ENCODE measurements at regions not wholly inside any gene's neighbourhood (a gene's known extent, or its start where the extent isn't known, plus 50 kb on each side); places are given as distances from the start of the nearest gene placed in this dataset.
A peak's percentile ranks its signal among the peaks of the same experiment; 100 is the strongest.

DNA sequence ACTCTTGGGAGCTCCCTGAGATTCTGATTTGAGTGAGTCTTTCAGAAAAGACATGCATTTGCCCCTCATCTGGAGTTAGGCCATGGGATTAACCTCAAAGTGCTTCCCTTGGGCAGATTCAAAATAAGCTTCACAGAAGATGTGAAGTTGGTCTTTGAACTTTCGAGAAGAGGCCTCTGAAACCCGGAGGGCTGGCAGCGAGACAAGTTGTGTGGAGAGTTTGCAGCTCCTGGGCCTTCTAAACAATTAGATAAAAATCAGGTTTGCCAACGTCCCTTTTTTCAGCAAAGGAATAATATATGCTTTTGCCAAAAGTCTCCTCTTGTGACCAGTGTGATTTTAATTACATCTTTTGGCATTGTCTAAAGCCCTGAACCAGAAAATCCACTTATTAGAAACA, 489.7 kb downstream of the SOX11 start:
- Histone ChIP-seq H3K27ac (no peak overlapping the region), H3K27me3 (no peaks in the 10 kb centered on the region), H3K4me3 (no peak overlapping the region), H3K9me3 (no peaks in the 10 kb centered on the region), H3K4me1 (no peaks in the 10 kb centered on the region), H3K36me3 (no peaks in the 10 kb centered on the region)
- no peak for ATAC-seq
- intact Hi-C loops (cut with DNase I), result no loop called here
- TF ChIP-seq, protein P1, sequence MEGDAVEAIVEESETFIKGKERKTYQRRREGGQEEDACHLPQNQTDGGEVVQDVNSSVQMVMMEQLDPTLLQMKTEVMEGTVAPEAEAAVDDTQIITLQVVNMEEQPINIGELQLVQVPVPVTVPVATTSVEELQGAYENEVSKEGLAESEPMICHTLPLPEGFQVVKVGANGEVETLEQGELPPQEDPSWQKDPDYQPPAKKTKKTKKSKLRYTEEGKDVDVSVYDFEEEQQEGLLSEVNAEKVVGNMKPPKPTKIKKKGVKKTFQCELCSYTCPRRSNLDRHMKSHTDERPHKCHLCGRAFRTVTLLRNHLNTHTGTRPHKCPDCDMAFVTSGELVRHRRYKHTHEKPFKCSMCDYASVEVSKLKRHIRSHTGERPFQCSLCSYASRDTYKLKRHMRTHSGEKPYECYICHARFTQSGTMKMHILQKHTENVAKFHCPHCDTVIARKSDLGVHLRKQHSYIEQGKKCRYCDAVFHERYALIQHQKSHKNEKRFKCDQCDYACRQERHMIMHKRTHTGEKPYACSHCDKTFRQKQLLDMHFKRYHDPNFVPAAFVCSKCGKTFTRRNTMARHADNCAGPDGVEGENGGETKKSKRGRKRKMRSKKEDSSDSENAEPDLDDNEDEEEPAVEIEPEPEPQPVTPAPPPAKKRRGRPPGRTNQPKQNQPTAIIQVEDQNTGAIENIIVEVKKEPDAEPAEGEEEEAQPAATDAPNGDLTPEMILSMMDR (IDR thresholded peaks at IDR 0.05), result no peak
- TF ChIP-seq POLR2A (IDR thresholded peaks at IDR 0.05), result no peak
- WGBS (ENCODE audit: insufficient coverage, low coverage, low lambda C conversion rate, missing lambda C conversion rate), result 17% methylated on average over 4 of the region's 4 CpGs
- DNase-seq, result no peak

DNA sequence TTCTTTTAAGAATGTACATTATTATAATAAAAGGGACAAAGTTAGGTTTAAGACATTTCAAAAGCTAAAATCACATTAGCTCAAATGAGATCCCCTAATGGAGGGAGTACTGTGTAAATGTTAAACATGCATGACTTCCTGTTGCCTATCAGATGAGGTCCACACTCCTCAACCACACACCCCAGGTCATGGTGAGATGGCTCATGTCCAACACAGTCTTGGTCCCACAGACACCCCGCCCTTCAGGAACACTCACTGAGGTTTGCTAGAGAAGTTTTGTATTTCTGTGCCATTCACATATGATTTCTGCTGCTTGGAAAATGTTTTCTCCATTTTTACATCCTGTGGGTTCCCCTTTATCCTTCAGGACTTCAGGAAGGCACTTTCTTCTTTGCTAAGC, 491.0 kb downstream of the SOX11 start:
- TF ChIP-seq, protein P1 (IDR thresholded peaks at IDR 0.05), result no peak
- TF ChIP-seq POLR2A (IDR thresholded peaks at IDR 0.05), result no peak
- ATAC-seq (no peak), DNase-seq (no peak)
- Histone ChIP-seq H3K36me3 (no peaks in the 10 kb centered on the region), H3K9me3 (no peaks in the 10 kb centered on the region), H3K4me1 (no peaks in the 10 kb centered on the region), H3K27ac (no peak overlapping the region), H3K4me3 (no peak overlapping the region), H3K27me3 (no peaks in the 10 kb centered on the region)
- intact Hi-C loops (cut with DNase I), result no loop called here
- WGBS (ENCODE audit: insufficient coverage, low coverage, low lambda C conversion rate, missing lambda C conversion rate), result 100% methylated on average over 1 of the region's 1 CpG

DNA sequence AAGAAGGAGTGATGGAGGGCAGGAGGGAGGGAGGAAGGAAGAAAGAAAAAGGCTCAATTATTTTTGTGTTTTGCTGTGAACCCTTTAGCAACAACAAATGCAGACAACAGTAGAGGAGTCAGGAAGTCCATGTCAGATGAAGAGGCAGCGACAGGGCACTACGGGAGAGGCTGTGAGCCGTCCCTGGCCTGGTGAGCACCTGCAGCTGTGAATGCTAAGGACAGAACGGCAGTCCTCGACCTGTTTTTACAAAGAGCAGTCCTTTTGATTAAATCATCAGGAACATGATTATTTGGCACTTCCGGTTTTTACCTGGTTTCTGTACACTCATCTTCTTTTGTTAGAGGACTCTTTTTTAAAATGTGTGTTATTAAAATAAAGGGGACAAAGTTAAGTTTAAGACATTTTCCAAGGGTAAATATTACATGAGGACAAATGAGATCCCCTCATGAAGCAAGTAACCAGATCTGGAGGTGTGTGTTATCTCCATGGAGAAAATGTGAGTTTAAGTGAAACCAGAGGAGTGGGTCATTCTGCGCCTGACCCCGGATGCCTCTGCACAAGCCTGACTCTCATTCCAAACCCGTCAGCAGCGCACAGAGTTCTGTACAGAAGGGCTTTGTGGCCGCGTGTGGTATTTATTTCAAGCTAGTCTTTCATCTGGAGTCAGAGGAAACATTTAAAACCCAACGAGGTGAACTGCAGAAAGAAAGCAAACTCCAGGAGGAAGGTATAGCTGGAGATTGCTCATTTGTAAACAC, 492.5 kb downstream of the SOX11 start:
- Histone ChIP-seq H3K4me1 (no peaks in the 10 kb centered on the region), H3K9me3 (no peaks in the 10 kb centered on the region), H3K27ac (no peak overlapping the region), H3K27me3 (no peaks in the 10 kb centered on the region), H3K36me3 (no peaks in the 10 kb centered on the region), H3K4me3 (no peak overlapping the region)
- no peak for ATAC-seq
- 37% methylated on average over 10 of the region's 13 CpGs for WGBS (ENCODE audit: insufficient coverage, low coverage, low lambda C conversion rate, missing lambda C conversion rate)
- intact Hi-C loops (cut with DNase I), result no loop called here
- TF ChIP-seq POLR2A (IDR thresholded peaks at IDR 0.05), result no peak
- TF ChIP-seq, protein P1 (IDR thresholded peaks at IDR 0.05), result no peak
- DNase-seq, result no peak

DNA sequence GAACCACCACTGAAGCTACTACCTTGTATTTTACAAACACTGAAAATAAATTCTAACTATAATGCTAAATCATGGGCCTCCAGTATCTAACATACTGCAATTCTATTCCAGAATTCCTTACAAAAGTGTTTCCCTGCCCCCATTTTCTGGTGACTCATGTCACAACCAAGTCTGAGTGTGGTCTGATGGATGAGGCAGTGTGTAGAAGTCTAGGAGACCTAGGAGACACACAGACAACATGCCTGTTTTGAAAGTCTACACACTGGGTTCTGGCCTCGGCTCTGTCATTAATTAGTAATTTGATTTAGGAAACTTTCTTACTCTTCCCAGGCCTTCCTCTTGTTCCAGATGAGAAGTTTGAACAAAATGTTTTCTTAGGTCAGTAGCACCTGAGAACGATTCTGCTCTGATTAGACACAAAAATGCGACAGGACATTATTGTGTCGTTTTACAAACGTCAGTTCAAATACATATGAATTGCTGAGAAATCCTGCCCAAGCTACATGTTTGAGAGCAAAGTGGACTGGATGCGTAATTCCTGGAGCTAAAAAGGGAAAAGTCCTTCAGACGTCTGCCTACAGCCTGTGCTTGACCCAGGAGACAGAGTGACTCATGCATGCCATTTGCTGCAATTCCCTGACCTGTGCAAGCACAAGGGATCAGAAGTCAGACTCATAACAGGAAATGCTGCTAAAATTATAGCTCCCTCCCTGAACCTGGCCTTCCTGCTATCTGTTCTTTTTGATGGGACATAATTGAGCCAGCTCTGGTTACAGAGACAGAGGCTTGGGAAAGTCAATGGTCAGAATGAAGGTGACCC, 494.4 kb downstream of the SOX11 start:
- ATAC-seq, result peak; percentile 70 to 96 (median 86)
- DNase-seq, result no peak
- TF ChIP-seq, protein P1 (IDR thresholded peaks at IDR 0.05), result no peak
- TF ChIP-seq POLR2A (IDR thresholded peaks at IDR 0.05), result no peak
- no peaks in the 10 kb centered on the region for H3K9me3 ChIP-seq
- 34% methylated on average over 7 of the region's 7 CpGs for WGBS (ENCODE audit: insufficient coverage, low coverage, low lambda C conversion rate, missing lambda C conversion rate)
- H3K4me1 ChIP-seq, result no peaks in the 10 kb centered on the region
- no peak overlapping the region for H3K27ac ChIP-seq
- H3K4me3 ChIP-seq, result no peak overlapping the region
- intact Hi-C loops (cut with DNase I), result no loop called here
- no peaks in the 10 kb centered on the region for H3K36me3 ChIP-seq
- no peaks in the 10 kb centered on the region for H3K27me3 ChIP-seq

All from right lobe of liver (tissue), 6 donors.